Calu3 (cell line): ENCODE measurements at regions not wholly inside any gene's neighbourhood (a gene's known extent, or its start where the extent isn't known, plus 50 kb on each side); places are given as distances from the start of the nearest gene placed in this dataset.

Experiments used
- BruUV-seq: library from RNA; stranded (reverse); fragments of 400-500 nt; replicated peaks from 2 replicates; lab custom pipeline; 2021; lab: Mats Ljungman, UMichigan
- CTCF ChIA-PET: fragments of 300-600 bp; sonication (Branson Sonifier 250); formaldehyde crosslinking; loops from one replicate; lab custom pipeline; 2022; ENCODE audit warnings: antibody characterized with exemption; lab: Charles Lee
- DNase-seq: peaks from one replicate; pipeline ENCODE4 v3.0.0; 2022
- H3K27ac Mint-ChIP-seq: one replicate; pipeline ENCODE4 v1.8.0; 2022; ENCODE audit warnings: mixed read lengths; ENCODE audit not compliant: unreplicated experiment
- H3K27me3 Mint-ChIP-seq: one replicate; pipeline ENCODE4 v1.8.0; 2022; ENCODE audit warnings: mixed read lengths; ENCODE audit not compliant: unreplicated experiment
- H3K36me3 Mint-ChIP-seq: one replicate; pipeline ENCODE4 v1.8.0; 2022; ENCODE audit warnings: mild to moderate bottlenecking, moderate library complexity, mixed read lengths; ENCODE audit not compliant: insufficient read depth, unreplicated experiment
- H3K4me1 Mint-ChIP-seq: one replicate; pipeline ENCODE4 v1.8.0; 2022; ENCODE audit warnings: mild to moderate bottlenecking, low read depth, mixed read lengths; ENCODE audit not compliant: unreplicated experiment
- H3K4me3 Mint-ChIP-seq: one replicate; pipeline ENCODE4 v1.8.0; 2022; ENCODE audit warnings: mild to moderate bottlenecking, low read depth, moderate library complexity, mixed read lengths; ENCODE audit not compliant: unreplicated experiment
- H3K9me3 Mint-ChIP-seq: one replicate; pipeline ENCODE4 v1.8.0; 2022; ENCODE audit warnings: low read depth, mixed read lengths; ENCODE audit not compliant: unreplicated experiment
- intact Hi-C: fragments of 100-400 bp; cut with micrococcal nuclease; formaldehyde crosslinking; loops from one replicate; pipeline ENCODE4 v1.10.0; 2022; ENCODE audit not compliant: unreplicated experiment
- TF ChIP-seq, protein P1 (sequence below): fragments of 200-600 bp; IDR thresholded peaks from one replicate; pipeline ENCODE4 v1.8.0; 2022; ENCODE audit warnings: antibody characterized with exemption; ENCODE audit not compliant: unreplicated experiment

DNA sequence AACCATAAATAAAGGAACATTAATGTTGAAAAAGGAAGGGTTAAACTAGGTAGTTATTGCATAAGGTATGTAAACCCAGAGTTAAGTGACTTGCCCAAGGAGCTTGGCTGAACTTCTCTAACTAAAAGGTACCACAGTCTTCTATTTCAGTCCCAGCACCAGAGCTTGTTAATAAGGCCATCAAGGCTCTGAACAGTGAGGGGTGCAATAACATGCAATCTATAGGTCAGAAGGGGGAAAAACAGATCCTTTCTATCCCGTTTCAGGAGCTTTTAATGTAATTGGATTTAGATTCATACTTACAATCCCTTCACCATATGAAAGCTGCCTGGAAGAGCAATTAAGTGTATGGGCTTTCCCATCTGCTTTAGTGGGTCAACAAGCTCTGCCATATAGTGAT, 441.5 kb upstream of the SPRY2 start:
- no peak overlapping the region for H3K27ac Mint-ChIP-seq
- no peak for DNase-seq
- no peaks in the 10 kb centered on the region for H3K4me1 Mint-ChIP-seq
- no peak overlapping the region for H3K4me3 Mint-ChIP-seq
- BruUV-seq: no TSS peak
- H3K36me3 Mint-ChIP-seq: no peaks in the 10 kb centered on the region
- no peaks in the 10 kb centered on the region for H3K27me3 Mint-ChIP-seq
- CTCF ChIA-PET: no interaction called here
- no peaks in the 10 kb centered on the region for H3K9me3 Mint-ChIP-seq
- TF ChIP-seq, protein P1, sequence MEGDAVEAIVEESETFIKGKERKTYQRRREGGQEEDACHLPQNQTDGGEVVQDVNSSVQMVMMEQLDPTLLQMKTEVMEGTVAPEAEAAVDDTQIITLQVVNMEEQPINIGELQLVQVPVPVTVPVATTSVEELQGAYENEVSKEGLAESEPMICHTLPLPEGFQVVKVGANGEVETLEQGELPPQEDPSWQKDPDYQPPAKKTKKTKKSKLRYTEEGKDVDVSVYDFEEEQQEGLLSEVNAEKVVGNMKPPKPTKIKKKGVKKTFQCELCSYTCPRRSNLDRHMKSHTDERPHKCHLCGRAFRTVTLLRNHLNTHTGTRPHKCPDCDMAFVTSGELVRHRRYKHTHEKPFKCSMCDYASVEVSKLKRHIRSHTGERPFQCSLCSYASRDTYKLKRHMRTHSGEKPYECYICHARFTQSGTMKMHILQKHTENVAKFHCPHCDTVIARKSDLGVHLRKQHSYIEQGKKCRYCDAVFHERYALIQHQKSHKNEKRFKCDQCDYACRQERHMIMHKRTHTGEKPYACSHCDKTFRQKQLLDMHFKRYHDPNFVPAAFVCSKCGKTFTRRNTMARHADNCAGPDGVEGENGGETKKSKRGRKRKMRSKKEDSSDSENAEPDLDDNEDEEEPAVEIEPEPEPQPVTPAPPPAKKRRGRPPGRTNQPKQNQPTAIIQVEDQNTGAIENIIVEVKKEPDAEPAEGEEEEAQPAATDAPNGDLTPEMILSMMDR: no peak
- intact Hi-C loops: no loop called here

DNA sequence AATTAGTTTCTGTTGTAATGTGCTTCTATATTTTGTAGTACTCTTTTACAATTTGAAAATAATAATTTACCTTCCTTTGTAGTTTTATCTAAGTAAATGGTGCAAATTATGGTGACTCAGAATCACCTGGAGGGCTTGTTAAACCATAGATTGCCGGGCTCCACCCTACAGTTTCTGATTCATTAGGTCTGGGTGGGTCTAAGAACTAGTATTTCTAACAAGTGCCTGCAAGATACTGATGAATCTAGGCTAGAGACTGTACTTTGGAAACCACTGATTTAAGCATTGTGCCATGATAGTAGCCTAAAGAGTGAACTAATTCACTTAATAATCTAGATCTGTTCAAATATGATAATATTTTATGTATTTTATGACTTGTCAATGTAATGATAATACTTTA, 437.4 kb upstream of the SPRY2 start:
- H3K36me3 Mint-ChIP-seq: no peaks in the 10 kb centered on the region
- no peak overlapping the region for H3K27ac Mint-ChIP-seq
- intact Hi-C loops: no loop called here
- H3K4me3 Mint-ChIP-seq: no peak overlapping the region
- no peaks in the 10 kb centered on the region for H3K27me3 Mint-ChIP-seq
- H3K4me1 Mint-ChIP-seq: no peaks in the 10 kb centered on the region
- no peak for DNase-seq
- TF ChIP-seq, protein P1: no peak
- no TSS peak for BruUV-seq
- CTCF ChIA-PET: no interaction called here
- H3K9me3 Mint-ChIP-seq: no peaks in the 10 kb centered on the region

DNA sequence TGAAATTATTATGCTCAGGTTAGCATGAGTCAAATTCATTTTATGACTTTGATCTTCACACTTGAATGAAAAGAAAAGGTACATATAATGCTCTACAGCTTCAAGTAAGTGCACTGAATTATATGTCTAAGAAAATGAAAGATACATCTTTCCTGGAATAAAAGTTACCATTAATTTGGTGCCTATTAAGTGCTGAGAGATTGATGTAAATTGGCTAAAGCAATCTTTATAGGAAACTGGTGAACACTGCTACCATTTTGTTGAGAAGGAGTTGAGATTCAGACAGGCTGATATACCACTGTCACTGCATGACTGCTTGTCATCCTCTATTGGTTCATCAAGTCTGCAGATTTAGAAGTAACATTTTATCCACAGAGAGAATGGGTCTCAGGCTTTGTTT, 416.8 kb upstream of the SPRY2 start:
- no peak overlapping the region for H3K4me3 Mint-ChIP-seq
- no TSS peak for BruUV-seq
- TF ChIP-seq, protein P1: no peak
- intact Hi-C loops: no loop called here
- DNase-seq: no peak
- H3K4me1 Mint-ChIP-seq: no peaks in the 10 kb centered on the region
- no peaks in the 10 kb centered on the region for H3K27me3 Mint-ChIP-seq
- CTCF ChIA-PET: no interaction called here
- H3K36me3 Mint-ChIP-seq: no peaks in the 10 kb centered on the region
- H3K9me3 Mint-ChIP-seq: no peaks in the 10 kb centered on the region
- H3K27ac Mint-ChIP-seq: no peak overlapping the region

DNA sequence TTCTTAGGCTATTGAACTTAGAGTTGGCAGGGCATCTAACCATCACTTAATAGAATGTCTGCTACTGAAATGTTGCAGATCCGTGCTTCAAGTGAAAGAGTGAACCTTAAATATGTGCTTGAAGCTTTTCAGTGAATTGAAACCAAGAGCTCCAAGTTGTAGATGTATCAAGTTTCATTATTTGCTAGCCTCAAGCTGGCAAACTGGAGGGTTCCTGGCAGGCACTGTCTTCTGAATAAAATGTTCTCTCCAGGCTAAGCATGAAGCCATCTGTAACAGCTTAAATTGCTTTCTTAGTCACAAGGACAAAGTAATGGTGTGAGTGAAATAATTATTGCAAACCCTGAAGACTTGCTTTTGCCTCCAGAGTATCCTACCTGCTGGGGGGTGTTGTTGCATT, 415.0 kb upstream of the SPRY2 start:
- Mint-ChIP-seq H3K4me1 (no peaks in the 10 kb centered on the region), H3K4me3 (no peak overlapping the region), H3K27me3 (no peaks in the 10 kb centered on the region), H3K27ac (no peak overlapping the region), H3K9me3 (no peaks in the 10 kb centered on the region), H3K36me3 (no peaks in the 10 kb centered on the region)
- no TSS peak for BruUV-seq
- TF ChIP-seq, protein P1: no peak
- intact Hi-C loops: no loop called here
- no peak for DNase-seq
- CTCF ChIA-PET: no interaction called here

DNA sequence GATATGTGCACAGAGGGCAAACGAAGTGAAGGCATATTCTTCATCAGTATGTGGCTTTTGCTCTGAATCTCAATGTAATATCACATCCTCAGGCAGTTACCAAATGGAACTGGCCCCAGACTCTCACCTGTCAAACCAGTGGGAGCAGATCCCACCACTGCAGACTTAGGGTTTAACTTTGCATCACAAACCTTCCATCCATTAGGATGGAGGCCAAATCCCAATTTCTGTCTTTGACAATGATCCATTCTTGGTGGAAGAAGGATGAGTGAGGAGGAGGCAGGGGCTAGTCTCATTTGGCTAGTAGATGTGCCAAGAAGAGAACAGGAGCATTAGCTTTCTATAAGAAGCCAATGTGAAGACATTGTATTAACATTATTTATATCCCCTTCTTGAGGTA, 413.5 kb upstream of the SPRY2 start:
- BruUV-seq: no TSS peak
- H3K4me3 Mint-ChIP-seq: no peak overlapping the region
- no peaks in the 10 kb centered on the region for H3K27me3 Mint-ChIP-seq
- H3K4me1 Mint-ChIP-seq: no peaks in the 10 kb centered on the region
- no peaks in the 10 kb centered on the region for H3K9me3 Mint-ChIP-seq
- no peaks in the 10 kb centered on the region for H3K36me3 Mint-ChIP-seq
- CTCF ChIA-PET: no interaction called here
- no peak overlapping the region for H3K27ac Mint-ChIP-seq
- TF ChIP-seq, protein P1: no peak
- intact Hi-C loops: no loop called here
- no peak for DNase-seq
